KMS-11 (cell line): ENCODE measurements at regions not wholly inside any gene's neighbourhood (a gene's known extent, or its start where the extent isn't known, plus 50 kb on each side); places are given as distances from the start of the nearest gene placed in this dataset.

Experiments
- H2AFZ ChIP-seq: fragments of 200-600 bp; sonication (generic); 2 replicates; pipeline ENCODE4 v1.6.1; 2016; ENCODE audit warnings: antibody characterized with exemption, mixed run types, low read depth
- H3K27ac ChIP-seq: fragments of 200-600 bp; sonication (generic); 2 replicates; pipeline ENCODE4 v1.6.1; 2016; ENCODE audit warnings: mild to moderate bottlenecking, mixed run types
- H3K27me3 ChIP-seq: fragments of 200-600 bp; sonication (generic); 2 replicates; pipeline ENCODE4 v1.6.1; 2017; ENCODE audit warnings: mild to moderate bottlenecking, low read depth, mixed run types, moderate library complexity; ENCODE audit not compliant: insufficient read depth
- H3K36me3 ChIP-seq: fragments of 200-600 bp; sonication (generic); 2 replicates; pipeline ENCODE4 v1.6.1; 2017; ENCODE audit warnings: mild to moderate bottlenecking, mixed run types; ENCODE audit not compliant: insufficient read depth
- H3K4me1 ChIP-seq: fragments of 200-600 bp; sonication (generic); 2 replicates; pipeline ENCODE4 v1.6.1; 2016; ENCODE audit warnings: mild to moderate bottlenecking, low read depth, mixed run types; ENCODE audit not compliant: poor library complexity, severe bottlenecking
- H3K4me2 ChIP-seq: fragments of 200-600 bp; sonication (generic); 2 replicates; pipeline ENCODE4 v1.7.0; 2016; ENCODE audit warnings: mild to moderate bottlenecking, mixed run types
- H3K4me3 ChIP-seq: fragments of 200-600 bp; sonication (generic); IDR thresholded peaks from 2 replicates; pipeline ENCODE4 v1.6.1; 2017; ENCODE audit warnings: low read depth, low read length, mixed read lengths; ENCODE audit not compliant: insufficient read depth
- H3K79me2 ChIP-seq: fragments of 200-600 bp; sonication (generic); 2 replicates; pipeline ENCODE4 v1.6.1; 2016; ENCODE audit warnings: low read depth, mixed run types; ENCODE audit not compliant: insufficient read depth
- H3K9ac ChIP-seq: fragments of 200-600 bp; sonication (generic); 2 replicates; pipeline ENCODE4 v1.6.1; 2016; ENCODE audit warnings: mild to moderate bottlenecking, mixed run types
- H4K20me1 ChIP-seq: fragments of 200-600 bp; sonication (generic); 2 replicates; pipeline ENCODE4 v1.6.1; 2016; ENCODE audit warnings: mild to moderate bottlenecking, mixed run types; ENCODE audit not compliant: insufficient read depth
- CTCF ChIP-seq: fragments of 200-600 bp; sonication (generic); conservative IDR thresholded peaks from 2 replicates; pipeline ENCODE4 v1.6.1; 2017; ENCODE audit warnings: low read depth, mild to moderate bottlenecking, antibody characterized with exemption, low read length, moderate library complexity, mixed read lengths

- H3K9ac ChIP-seq: no peak overlapping the region
- no peak overlapping the region for H3K4me3 ChIP-seq
- H3K4me2 ChIP-seq: no peak overlapping the region
- TF ChIP-seq CTCF: no peak
- no peaks in the 10 kb centered on the region for H3K36me3 ChIP-seq
- H3K27me3 ChIP-seq: no peaks in the 10 kb centered on the region
- no peaks in the 10 kb centered on the region for H4K20me1 ChIP-seq
- H3K4me1 ChIP-seq: no peaks in the 10 kb centered on the region
- no peak overlapping the region for H2AFZ ChIP-seq
- no peak overlapping the region for H3K27ac ChIP-seq
- no peaks in the 10 kb centered on the region for H3K79me2 ChIP-seq
These were observed 90.3 kb upstream of the PLCXD3 start for GRCh38 chr5:41600731-41601130.

- Histone ChIP-seq H3K4me3 (no peak overlapping the region), H3K79me2 (no peaks in the 10 kb centered on the region), H3K27me3 (no peaks in the 10 kb centered on the region), H4K20me1 (no peaks in the 10 kb centered on the region), H3K9ac (no peak overlapping the region), H3K4me1 (no peaks in the 10 kb centered on the region), H3K4me2 (no peak overlapping the region), H2AFZ (no peak overlapping the region), H3K27ac (no peak overlapping the region), H3K36me3 (no peaks in the 10 kb centered on the region)
- TF ChIP-seq CTCF: no peak
These were observed 87.6 kb upstream of the PLCXD3 start for GRCh38 chr5:41598011-41598410.

GRCh38 chr5:41587668-41588067 is 77.3 kb upstream of the PLCXD3 start:
- Histone ChIP-seq H3K79me2 (no peaks in the 10 kb centered on the region), H4K20me1 (no peaks in the 10 kb centered on the region), H3K36me3 (no peaks in the 10 kb centered on the region)

GRCh38 chr5:41575110-41575779 is 64.8 kb upstream of the PLCXD3 start:
- Histone ChIP-seq H3K36me3 (no peaks in the 10 kb centered on the region), H3K4me1 (no peaks in the 10 kb centered on the region), H3K27ac (no peak overlapping the region), H3K4me3 (no peak overlapping the region), H4K20me1 (no peaks in the 10 kb centered on the region), H3K79me2 (no peaks in the 10 kb centered on the region), H2AFZ (no peak overlapping the region), H3K9ac (no peak overlapping the region), H3K4me2 (no peak overlapping the region), H3K27me3 (no peaks in the 10 kb centered on the region)
- TF ChIP-seq CTCF: no peak

More at GRCh38 chr5:41587668-41588067, 77.3 kb upstream of the PLCXD3 start:
- Histone ChIP-seq H2AFZ (no peak overlapping the region), H3K4me2 (no peak overlapping the region), H3K9ac (no peak overlapping the region), H3K27ac (no peak overlapping the region), H3K4me3 (no peak overlapping the region), H3K27me3 (no peaks in the 10 kb centered on the region), H3K4me1 (no peaks in the 10 kb centered on the region)
- no peak for TF ChIP-seq CTCF
